Natural killer cell (primary cell): ENCODE measurements at regions not wholly inside any gene's neighbourhood (a gene's known extent, or its start where the extent isn't known, plus 50 kb on each side); places are given as distances from the start of the nearest gene placed in this dataset.

Experiments
- ATAC-seq, 3 donors: fragments of 150-1000 bp in 2 of 3; fragments of 200-7000 bp in 1 of 3; cut with Tn5 transposase; 1 replicate in 1 of 3; 2 replicates in 2 of 3; pipeline ENCODE4 v1.10.0; 2021; ENCODE audit warnings: mild to moderate bottlenecking in 2 of 3, moderate library complexity in 2 of 3
- DNase-seq, 2 donors: peaks; one replicate each; pipeline versions ENCODE4 v3.0.0 to v3.0.0-alpha.2; 2013 to 2021; ENCODE audit warnings: mixed read lengths in 1 of 2
- H3K27ac ChIP-seq: one replicate; pipeline ENCODE4 v1.5.1; 2013; ENCODE audit warnings: mild to moderate bottlenecking, low read length
- H3K27me3 ChIP-seq: one replicate; pipeline ENCODE4 v1.6.1; 2013; ENCODE audit warnings: low read length; ENCODE audit not compliant: control insufficient read depth, insufficient read depth
- H3K36me3 ChIP-seq: one replicate; pipeline ENCODE4 v1.6.1; 2013; ENCODE audit warnings: low read length; ENCODE audit not compliant: control insufficient read depth, insufficient read depth
- H3K4me1 ChIP-seq: one replicate; pipeline ENCODE4 v1.6.1; 2013; ENCODE audit warnings: low read length; ENCODE audit not compliant: control insufficient read depth, insufficient read depth
- H3K4me3 ChIP-seq: one replicate; pipeline ENCODE4 v1.5.1; 2013; ENCODE audit warnings: low read length
- H3K9me3 ChIP-seq: one replicate; pipeline ENCODE4 v1.6.1; 2013; ENCODE audit warnings: low read length; ENCODE audit not compliant: control insufficient read depth, insufficient read depth
- H3K27ac Mint-ChIP-seq, 2 donors: one replicate each; pipeline ENCODE4 v1.8.0; 2022; ENCODE audit warnings: mild to moderate bottlenecking in 2 of 2, mixed read lengths in 2 of 2, moderate library complexity in 1 of 2
- H3K27me3 Mint-ChIP-seq, 2 donors: one replicate each; pipeline ENCODE4 v1.8.0; 2022; ENCODE audit warnings: low read depth in 2 of 2, mixed read lengths in 2 of 2
- H3K36me3 Mint-ChIP-seq: one replicate; pipeline ENCODE4 v1.8.0; 2022; ENCODE audit warnings: mixed read lengths
- H3K4me1 Mint-ChIP-seq, 2 donors: one replicate each; pipeline ENCODE4 v1.8.0; 2022; ENCODE audit warnings: mixed read lengths in 2 of 2
- H3K4me3 Mint-ChIP-seq: one replicate; pipeline ENCODE4 v1.8.0; 2022; ENCODE audit warnings: mild to moderate bottlenecking, moderate library complexity, mixed read lengths
- H3K9me3 Mint-ChIP-seq, 2 donors: one replicate each; pipeline ENCODE4 v1.8.0; 2022; ENCODE audit warnings: mixed read lengths in 2 of 2
- CTCF ChIP-seq: fragments of 200-600 bp; IDR thresholded peaks from one replicate; pipeline ENCODE4 v1.8.0; 2022; ENCODE audit warnings: antibody characterized with exemption
- WGBS: methylation state at CpG from one replicate; pipeline ENCODE4 v1.1.7; 2013; ENCODE audit warnings: missing lambda C conversion rate; ENCODE audit not compliant: insufficient coverage; 5-methylcytosine and 5-hydroxymethylcytosine counted together
- intact Hi-C: fragments of 100-400 bp; cut with micrococcal nuclease; formaldehyde crosslinking; loops from one replicate; pipeline ENCODE4 v1.14.2; 2022

GRCh38 chr3:168659015-168659414 is 563.3 kb upstream of the GOLIM4 start:
- H3K9me3 ChIP-seq: peaks cover 3% of the 10 kb centered on the region
- H3K4me1 ChIP-seq: no peaks in the 10 kb centered on the region
- H3K4me3 ChIP-seq: no peak overlapping the region
- H3K27ac ChIP-seq: no peak overlapping the region
- Mint-ChIP-seq H3K36me3 (no peaks in the 10 kb centered on the region), H3K9me3 (peaks cover 0 to 6% of the 10 kb centered on the region in 2 donors), H3K27me3 (no peaks in the 10 kb centered on the region), H3K4me3 (no peak overlapping the region), H3K27ac (no peak overlapping the region), H3K4me1 (no peaks in the 10 kb centered on the region)
- DNase-seq: no peak
- H3K36me3 ChIP-seq: no peaks in the 10 kb centered on the region
- H3K27me3 ChIP-seq: no peaks in the 10 kb centered on the region
- no peak for ATAC-seq
- TF ChIP-seq CTCF: no peak
- intact Hi-C loops: no loop called here

GRCh38 chr3:168655611-168656010 is 559.9 kb upstream of the GOLIM4 start:
- 90% methylated on average over 1 of the region's 1 CpG for WGBS

GRCh38 chr3:168654700-168655099 is 559.0 kb upstream of the GOLIM4 start:
- Histone ChIP-seq H3K4me3 (no peak overlapping the region), H3K9me3 (no peaks in the 10 kb centered on the region), H3K27me3 (no peaks in the 10 kb centered on the region), H3K4me1 (no peaks in the 10 kb centered on the region), H3K27ac (no peak overlapping the region), H3K36me3 (no peaks in the 10 kb centered on the region)
- H3K36me3 Mint-ChIP-seq: no peaks in the 10 kb centered on the region
- WGBS: 57% methylated on average over 1 of the region's 2 CpGs
- H3K9me3 Mint-ChIP-seq: no peaks in the 10 kb centered on the region
- H3K27me3 Mint-ChIP-seq: no peaks in the 10 kb centered on the region
- ATAC-seq (no peak), DNase-seq (no peak)
- no peak overlapping the region for H3K27ac Mint-ChIP-seq
- no peaks in the 10 kb centered on the region for H3K4me1 Mint-ChIP-seq
- TF ChIP-seq CTCF: no peak
- no peak overlapping the region for H3K4me3 Mint-ChIP-seq
- intact Hi-C loops: no loop called here

More at GRCh38 chr3:168655611-168656010, 559.9 kb upstream of the GOLIM4 start:
- Mint-ChIP-seq H3K4me3 (no peak overlapping the region), H3K27ac (no peak overlapping the region), H3K27me3 (no peaks in the 10 kb centered on the region), H3K36me3 (no peaks in the 10 kb centered on the region), H3K9me3 (no peaks in the 10 kb centered on the region), H3K4me1 (no peaks in the 10 kb centered on the region)
- TF ChIP-seq CTCF: no peak
- Histone ChIP-seq H3K4me1 (no peaks in the 10 kb centered on the region), H3K27ac (no peak overlapping the region), H3K9me3 (no peaks in the 10 kb centered on the region), H3K27me3 (no peaks in the 10 kb centered on the region), H3K36me3 (no peaks in the 10 kb centered on the region), H3K4me3 (no peak overlapping the region)
- ATAC-seq (no peak), DNase-seq (no peak)
- intact Hi-C loops: no loop called here

GRCh38 chr3:168653255-168653654 is 557.5 kb upstream of the GOLIM4 start:
- no peak overlapping the region for H3K27ac ChIP-seq
- H3K36me3 ChIP-seq: no peaks in the 10 kb centered on the region
- no peaks in the 10 kb centered on the region for H3K9me3 ChIP-seq
- H3K4me3 ChIP-seq: no peak overlapping the region
- H3K27ac Mint-ChIP-seq: no peak overlapping the region
- H3K4me1 ChIP-seq: no peaks in the 10 kb centered on the region
- H3K4me3 Mint-ChIP-seq: no peak overlapping the region
- TF ChIP-seq CTCF: no peak
- intact Hi-C loops: no loop called here
- H3K27me3 ChIP-seq: no peaks in the 10 kb centered on the region
- no peaks in the 10 kb centered on the region for H3K4me1 Mint-ChIP-seq
- no peaks in the 10 kb centered on the region for H3K27me3 Mint-ChIP-seq
- no peak for DNase-seq
- no peak for ATAC-seq
- WGBS: 33% methylated on average over 1 of the region's 1 CpG
- H3K9me3 Mint-ChIP-seq: no peaks in the 10 kb centered on the region
- H3K36me3 Mint-ChIP-seq: no peaks in the 10 kb centered on the region
